ENCODE measurements at regions not wholly inside any gene's neighbourhood (a gene's known extent, or its start where the extent isn't known, plus 50 kb on each side); places are given as distances from the start of the nearest gene placed in this dataset.

DNA sequence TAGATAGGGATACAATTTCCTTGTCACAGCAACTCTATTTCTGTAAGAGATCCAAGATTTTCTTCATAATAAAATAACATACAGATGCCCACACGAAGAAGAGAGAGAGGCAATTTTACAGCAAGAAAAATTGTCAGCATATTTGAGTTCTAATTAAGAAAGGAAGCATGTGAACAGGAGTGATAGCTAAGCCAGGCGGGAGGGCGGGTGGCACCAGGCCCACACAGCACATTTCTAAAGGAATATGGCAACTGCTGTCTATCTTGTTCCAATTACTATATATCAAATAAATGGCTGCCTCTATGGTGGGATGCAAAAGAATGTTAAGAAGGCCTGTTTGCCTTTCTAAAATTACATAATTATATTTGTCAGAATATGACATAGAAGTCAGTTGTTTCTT lies 248.3 kb upstream of the DOK6 start (continued):
- TF ChIP-seq, protein P1, sequence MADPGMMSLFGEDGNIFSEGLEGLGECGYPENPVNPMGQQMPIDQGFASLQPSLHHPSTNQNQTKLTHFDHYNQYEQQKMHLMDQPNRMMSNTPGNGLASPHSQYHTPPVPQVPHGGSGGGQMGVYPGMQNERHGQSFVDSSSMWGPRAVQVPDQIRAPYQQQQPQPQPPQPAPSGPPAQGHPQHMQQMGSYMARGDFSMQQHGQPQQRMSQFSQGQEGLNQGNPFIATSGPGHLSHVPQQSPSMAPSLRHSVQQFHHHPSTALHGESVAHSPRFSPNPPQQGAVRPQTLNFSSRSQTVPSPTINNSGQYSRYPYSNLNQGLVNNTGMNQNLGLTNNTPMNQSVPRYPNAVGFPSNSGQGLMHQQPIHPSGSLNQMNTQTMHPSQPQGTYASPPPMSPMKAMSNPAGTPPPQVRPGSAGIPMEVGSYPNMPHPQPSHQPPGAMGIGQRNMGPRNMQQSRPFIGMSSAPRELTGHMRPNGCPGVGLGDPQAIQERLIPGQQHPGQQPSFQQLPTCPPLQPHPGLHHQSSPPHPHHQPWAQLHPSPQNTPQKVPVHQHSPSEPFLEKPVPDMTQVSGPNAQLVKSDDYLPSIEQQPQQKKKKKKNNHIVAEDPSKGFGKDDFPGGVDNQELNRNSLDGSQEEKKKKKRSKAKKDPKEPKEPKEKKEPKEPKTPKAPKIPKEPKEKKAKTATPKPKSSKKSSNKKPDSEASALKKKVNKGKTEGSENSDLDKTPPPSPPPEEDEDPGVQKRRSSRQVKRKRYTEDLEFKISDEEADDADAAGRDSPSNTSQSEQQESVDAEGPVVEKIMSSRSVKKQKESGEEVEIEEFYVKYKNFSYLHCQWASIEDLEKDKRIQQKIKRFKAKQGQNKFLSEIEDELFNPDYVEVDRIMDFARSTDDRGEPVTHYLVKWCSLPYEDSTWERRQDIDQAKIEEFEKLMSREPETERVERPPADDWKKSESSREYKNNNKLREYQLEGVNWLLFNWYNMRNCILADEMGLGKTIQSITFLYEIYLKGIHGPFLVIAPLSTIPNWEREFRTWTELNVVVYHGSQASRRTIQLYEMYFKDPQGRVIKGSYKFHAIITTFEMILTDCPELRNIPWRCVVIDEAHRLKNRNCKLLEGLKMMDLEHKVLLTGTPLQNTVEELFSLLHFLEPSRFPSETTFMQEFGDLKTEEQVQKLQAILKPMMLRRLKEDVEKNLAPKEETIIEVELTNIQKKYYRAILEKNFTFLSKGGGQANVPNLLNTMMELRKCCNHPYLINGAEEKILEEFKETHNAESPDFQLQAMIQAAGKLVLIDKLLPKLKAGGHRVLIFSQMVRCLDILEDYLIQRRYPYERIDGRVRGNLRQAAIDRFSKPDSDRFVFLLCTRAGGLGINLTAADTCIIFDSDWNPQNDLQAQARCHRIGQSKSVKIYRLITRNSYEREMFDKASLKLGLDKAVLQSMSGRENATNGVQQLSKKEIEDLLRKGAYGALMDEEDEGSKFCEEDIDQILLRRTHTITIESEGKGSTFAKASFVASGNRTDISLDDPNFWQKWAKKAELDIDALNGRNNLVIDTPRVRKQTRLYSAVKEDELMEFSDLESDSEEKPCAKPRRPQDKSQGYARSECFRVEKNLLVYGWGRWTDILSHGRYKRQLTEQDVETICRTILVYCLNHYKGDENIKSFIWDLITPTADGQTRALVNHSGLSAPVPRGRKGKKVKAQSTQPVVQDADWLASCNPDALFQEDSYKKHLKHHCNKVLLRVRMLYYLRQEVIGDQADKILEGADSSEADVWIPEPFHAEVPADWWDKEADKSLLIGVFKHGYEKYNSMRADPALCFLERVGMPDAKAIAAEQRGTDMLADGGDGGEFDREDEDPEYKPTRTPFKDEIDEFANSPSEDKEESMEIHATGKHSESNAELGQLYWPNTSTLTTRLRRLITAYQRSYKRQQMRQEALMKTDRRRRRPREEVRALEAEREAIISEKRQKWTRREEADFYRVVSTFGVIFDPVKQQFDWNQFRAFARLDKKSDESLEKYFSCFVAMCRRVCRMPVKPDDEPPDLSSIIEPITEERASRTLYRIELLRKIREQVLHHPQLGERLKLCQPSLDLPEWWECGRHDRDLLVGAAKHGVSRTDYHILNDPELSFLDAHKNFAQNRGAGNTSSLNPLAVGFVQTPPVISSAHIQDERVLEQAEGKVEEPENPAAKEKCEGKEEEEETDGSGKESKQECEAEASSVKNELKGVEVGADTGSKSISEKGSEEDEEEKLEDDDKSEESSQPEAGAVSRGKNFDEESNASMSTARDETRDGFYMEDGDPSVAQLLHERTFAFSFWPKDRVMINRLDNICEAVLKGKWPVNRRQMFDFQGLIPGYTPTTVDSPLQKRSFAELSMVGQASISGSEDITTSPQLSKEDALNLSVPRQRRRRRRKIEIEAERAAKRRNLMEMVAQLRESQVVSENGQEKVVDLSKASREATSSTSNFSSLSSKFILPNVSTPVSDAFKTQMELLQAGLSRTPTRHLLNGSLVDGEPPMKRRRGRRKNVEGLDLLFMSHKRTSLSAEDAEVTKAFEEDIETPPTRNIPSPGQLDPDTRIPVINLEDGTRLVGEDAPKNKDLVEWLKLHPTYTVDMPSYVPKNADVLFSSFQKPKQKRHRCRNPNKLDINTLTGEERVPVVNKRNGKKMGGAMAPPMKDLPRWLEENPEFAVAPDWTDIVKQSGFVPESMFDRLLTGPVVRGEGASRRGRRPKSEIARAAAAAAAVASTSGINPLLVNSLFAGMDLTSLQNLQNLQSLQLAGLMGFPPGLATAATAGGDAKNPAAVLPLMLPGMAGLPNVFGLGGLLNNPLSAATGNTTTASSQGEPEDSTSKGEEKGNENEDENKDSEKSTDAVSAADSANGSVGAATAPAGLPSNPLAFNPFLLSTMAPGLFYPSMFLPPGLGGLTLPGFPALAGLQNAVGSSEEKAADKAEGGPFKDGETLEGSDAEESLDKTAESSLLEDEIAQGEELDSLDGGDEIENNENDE (IDR thresholded peaks at IDR 0.05; ENCODE audit: insufficient replicate concordance, low read length) = no peak

Measured in H1 (cell line).